ENCODE measurements at regions not wholly inside any gene's neighbourhood (a gene's known extent, or its start where the extent isn't known, plus 50 kb on each side); places are given as distances from the start of the nearest gene placed in this dataset.

- no peak for DNase-seq
Observed at GRCh38 chr14:27123162-27123561, 525.3 kb upstream of the NOVA1 start.

GRCh38 chr14:27127838-27128237 lies 530.0 kb upstream of the NOVA1 start:
- DNase-seq = no peak

GRCh38 chr14:27134200-27134599 lies 536.4 kb upstream of the NOVA1 start:
- no peak for DNase-seq

- DNase-seq = no peak
Observed at GRCh38 chr14:27145170-27145569, 547.3 kb upstream of the NOVA1 start.

- no peak for DNase-seq
Observed at GRCh38 chr14:27148143-27148542, 550.3 kb upstream of the NOVA1 start.

GRCh38 chr14:27164139-27164538 lies 566.3 kb upstream of the NOVA1 start:
- DNase-seq = no peak

GRCh38 chr14:27175489-27175888 lies 577.7 kb upstream of the NOVA1 start:
- DNase-seq = no peak

GRCh38 chr14:27181333-27181732 lies 583.5 kb upstream of the NOVA1 start:
- no peak for DNase-seq

GRCh38 chr14:27184427-27184826 lies 586.6 kb upstream of the NOVA1 start:
- DNase-seq = no peak

- DNase-seq = no peak
Observed at GRCh38 chr14:27186048-27186447, 588.2 kb upstream of the NOVA1 start.

GRCh38 chr14:27187136-27187535 lies 589.3 kb upstream of the NOVA1 start:
- no peak for DNase-seq

- DNase-seq = no peak
Observed at GRCh38 chr14:27190296-27190695, 592.5 kb upstream of the NOVA1 start.

GRCh38 chr14:27199272-27199671 lies 601.4 kb upstream of the NOVA1 start:
- no peak for DNase-seq

GRCh38 chr14:27205036-27205435 lies 607.2 kb upstream of the NOVA1 start:
- DNase-seq = no peak

- no peak for DNase-seq
Observed at GRCh38 chr14:27211741-27212140, 613.9 kb upstream of the NOVA1 start.

GRCh38 chr14:27222671-27223070 lies 624.8 kb upstream of the NOVA1 start:
- DNase-seq = no peak

- no peak for DNase-seq
Observed at GRCh38 chr14:27223906-27224305, 626.1 kb upstream of the NOVA1 start.

GRCh38 chr14:27228053-27228452 lies 630.2 kb upstream of the NOVA1 start:
- DNase-seq = no peak

- DNase-seq = no peak
Observed at GRCh38 chr14:27234331-27234730, 636.5 kb upstream of the NOVA1 start.

GRCh38 chr14:27236601-27237000 lies 638.8 kb upstream of the NOVA1 start:
- no peak for DNase-seq

- no peak for DNase-seq
Observed at GRCh38 chr14:27242874-27243273, 645.0 kb upstream of the NOVA1 start.

- no peak for DNase-seq
Observed at GRCh38 chr14:27243365-27243764, 645.5 kb upstream of the NOVA1 start.

GRCh38 chr14:27245947-27246346 lies 648.1 kb upstream of the NOVA1 start:
- no peak for DNase-seq

- no peak for DNase-seq
Observed at GRCh38 chr14:27253966-27254365, 656.1 kb upstream of the NOVA1 start.

GRCh38 chr14:27256805-27257204 lies 659.0 kb upstream of the NOVA1 start:
- no peak for DNase-seq

- DNase-seq = no peak
Observed at GRCh38 chr14:27267876-27268275, 670.0 kb upstream of the NOVA1 start.

Data from DMS53 (cell line).